ENCODE measurements at regions not wholly inside any gene's neighbourhood (a gene's known extent, or its start where the extent isn't known, plus 50 kb on each side); places are given as distances from the start of the nearest gene placed in this dataset.
"Not testable (repeated sequence)": the region's sequence is repeated elsewhere in the genome, so short reads cannot be mapped to it uniquely, and the experiment has no call there.

GRCh38 chr10:109591601-109592000 lies 331.7 kb downstream of the XPNPEP1 start:
- H3K27me3 Mint-ChIP-seq: no peaks in the 10 kb centered on the region
- H3K4me3 Mint-ChIP-seq: no peak overlapping the region
- H3K36me3 Mint-ChIP-seq: no peaks in the 10 kb centered on the region
- no peaks in the 10 kb centered on the region for H3K4me1 Mint-ChIP-seq
- CTCF ChIA-PET: no interaction called here
- no peak for DNase-seq
- no peak overlapping the region for H3K27ac Mint-ChIP-seq
- H3K9me3 Mint-ChIP-seq: peaks cover 2% of the 10 kb centered on the region

- Mint-ChIP-seq H3K4me1 (no peaks in the 10 kb centered on the region), H3K27ac (no peak overlapping the region), H3K9me3 (no peaks in the 10 kb centered on the region), H3K36me3 (no peaks in the 10 kb centered on the region), H3K4me3 (no peak overlapping the region), H3K27me3 (no peaks in the 10 kb centered on the region)
- CTCF ChIA-PET: no interaction called here
- DNase-seq: no peak
Observed at GRCh38 chr10:109588259-109588658, 335.1 kb downstream of the XPNPEP1 start.

- H3K4me3 Mint-ChIP-seq: no peak overlapping the region
- H3K27me3 Mint-ChIP-seq: no peaks in the 10 kb centered on the region
- no peaks in the 10 kb centered on the region for H3K36me3 Mint-ChIP-seq
- H3K4me1 Mint-ChIP-seq: no peaks in the 10 kb centered on the region
- no peak overlapping the region for H3K27ac Mint-ChIP-seq
- DNase-seq: no peak
- CTCF ChIA-PET: no interaction called here
- no peaks in the 10 kb centered on the region for H3K9me3 Mint-ChIP-seq
Observed at GRCh38 chr10:109587366-109587765, 335.9 kb downstream of the XPNPEP1 start.

- Mint-ChIP-seq H3K27me3 (no peaks in the 10 kb centered on the region), H3K4me3 (no peak overlapping the region), H3K4me1 (no peaks in the 10 kb centered on the region), H3K9me3 (peaks cover 7% of the 10 kb centered on the region), H3K27ac (no peak overlapping the region), H3K36me3 (no peaks in the 10 kb centered on the region)
- CTCF ChIA-PET: no interaction called here
- no peak for DNase-seq
Observed at GRCh38 chr10:109556399-109556798, 366.9 kb downstream of the XPNPEP1 start.

- H3K4me3 Mint-ChIP-seq, H3K9me3 Mint-ChIP-seq, H3K4me1 Mint-ChIP-seq, H3K27ac Mint-ChIP-seq, H3K27me3 Mint-ChIP-seq, H3K36me3 Mint-ChIP-seq, CTCF ChIA-PET, DNase-seq: not testable (repeated sequence)
Observed at GRCh38 chr10:109542050-109542603, 381.2 kb downstream of the XPNPEP1 start.

GRCh38 chr10:109534193-109534592 lies 389.1 kb downstream of the XPNPEP1 start:
- H3K4me3 Mint-ChIP-seq: no peak overlapping the region
- no peak overlapping the region for H3K27ac Mint-ChIP-seq
- no peak for DNase-seq
- H3K36me3 Mint-ChIP-seq: no peaks in the 10 kb centered on the region
- peaks cover 35% of the 10 kb centered on the region for H3K9me3 Mint-ChIP-seq
- CTCF ChIA-PET: no interaction called here
- H3K4me1 Mint-ChIP-seq: no peaks in the 10 kb centered on the region
- H3K27me3 Mint-ChIP-seq: no peaks in the 10 kb centered on the region

- Mint-ChIP-seq H3K27me3 (no peaks in the 10 kb centered on the region), H3K4me1 (no peaks in the 10 kb centered on the region), H3K4me3 (no peak overlapping the region), H3K36me3 (no peaks in the 10 kb centered on the region), H3K9me3 (peaks cover 32% of the 10 kb centered on the region), H3K27ac (no peak overlapping the region)
- CTCF ChIA-PET: no interaction called here
- no peak for DNase-seq
Observed at GRCh38 chr10:109529258-109529657, 394.1 kb downstream of the XPNPEP1 start.

GRCh38 chr10:109517748-109518147 lies 405.6 kb downstream of the XPNPEP1 start:
- Mint-ChIP-seq H3K27ac (no peak overlapping the region), H3K9me3 (no peaks in the 10 kb centered on the region), H3K4me1 (no peaks in the 10 kb centered on the region), H3K27me3 (no peaks in the 10 kb centered on the region), H3K36me3 (no peaks in the 10 kb centered on the region), H3K4me3 (no peak overlapping the region)
- no peak for DNase-seq
- CTCF ChIA-PET: no interaction called here

- no peak overlapping the region for H3K4me3 Mint-ChIP-seq
- CTCF ChIA-PET: no interaction called here
- no peaks in the 10 kb centered on the region for H3K27me3 Mint-ChIP-seq
- no peak for DNase-seq
- no peaks in the 10 kb centered on the region for H3K36me3 Mint-ChIP-seq
- peaks cover 7% of the 10 kb centered on the region for H3K9me3 Mint-ChIP-seq
- H3K27ac Mint-ChIP-seq: no peak overlapping the region
- H3K4me1 Mint-ChIP-seq: no peaks in the 10 kb centered on the region
Observed at GRCh38 chr10:109504401-109504800, 418.9 kb downstream of the XPNPEP1 start.

GRCh38 chr10:109487691-109488090 lies 435.6 kb downstream of the XPNPEP1 start:
- no peaks in the 10 kb centered on the region for H3K27me3 Mint-ChIP-seq
- no peak overlapping the region for H3K27ac Mint-ChIP-seq
- no peak for DNase-seq
- no peaks in the 10 kb centered on the region for H3K36me3 Mint-ChIP-seq
- H3K9me3 Mint-ChIP-seq: peaks cover 2% of the 10 kb centered on the region
- H3K4me3 Mint-ChIP-seq: no peak overlapping the region
- no peaks in the 10 kb centered on the region for H3K4me1 Mint-ChIP-seq
- CTCF ChIA-PET: no interaction called here

GRCh38 chr10:109480836-109481235 lies 442.5 kb downstream of the XPNPEP1 start:
- CTCF ChIA-PET: no interaction called here
- H3K27ac Mint-ChIP-seq: no peak overlapping the region

GRCh38 chr10:109475711-109476421 lies 447.4 kb downstream of the XPNPEP1 start:
- Mint-ChIP-seq H3K4me1 (no peaks in the 10 kb centered on the region), H3K27me3 (no peaks in the 10 kb centered on the region), H3K36me3 (no peaks in the 10 kb centered on the region), H3K4me3 (no peak overlapping the region), H3K9me3 (no peaks in the 10 kb centered on the region), H3K27ac (no peak overlapping the region)
- CTCF ChIA-PET: no interaction called here
- DNase-seq: no peak

More at GRCh38 chr10:109480836-109481235, 442.5 kb downstream of the XPNPEP1 start:
- Mint-ChIP-seq H3K4me1 (no peaks in the 10 kb centered on the region), H3K9me3 (no peaks in the 10 kb centered on the region), H3K36me3 (no peaks in the 10 kb centered on the region), H3K27me3 (no peaks in the 10 kb centered on the region), H3K4me3 (no peak overlapping the region)
- no peak for DNase-seq

- Mint-ChIP-seq H3K4me1 (no peaks in the 10 kb centered on the region), H3K36me3 (no peaks in the 10 kb centered on the region), H3K4me3 (no peak overlapping the region), H3K27ac (no peak overlapping the region), H3K27me3 (no peaks in the 10 kb centered on the region), H3K9me3 (no peaks in the 10 kb centered on the region)
- no peak for DNase-seq
- CTCF ChIA-PET: no interaction called here
Observed at GRCh38 chr10:109474812-109475211, 448.5 kb downstream of the XPNPEP1 start.

- no peaks in the 10 kb centered on the region for H3K36me3 Mint-ChIP-seq
- no peak for DNase-seq
- no peak overlapping the region for H3K27ac Mint-ChIP-seq
- H3K9me3 Mint-ChIP-seq: no peaks in the 10 kb centered on the region
- H3K27me3 Mint-ChIP-seq: no peaks in the 10 kb centered on the region
- CTCF ChIA-PET: no interaction called here
- no peaks in the 10 kb centered on the region for H3K4me1 Mint-ChIP-seq
- no peak overlapping the region for H3K4me3 Mint-ChIP-seq
Observed at GRCh38 chr10:109474261-109474660, 449.1 kb downstream of the XPNPEP1 start.

- no peak overlapping the region for H3K27ac Mint-ChIP-seq
- DNase-seq: no peak
- no peaks in the 10 kb centered on the region for H3K27me3 Mint-ChIP-seq
- no peaks in the 10 kb centered on the region for H3K36me3 Mint-ChIP-seq
- H3K9me3 Mint-ChIP-seq: no peaks in the 10 kb centered on the region
- H3K4me3 Mint-ChIP-seq: no peak overlapping the region
- CTCF ChIA-PET: no interaction called here
- H3K4me1 Mint-ChIP-seq: no peaks in the 10 kb centered on the region
Observed at GRCh38 chr10:109467551-109467950, 455.8 kb downstream of the XPNPEP1 start.
